ENCODE measurements at regions not wholly inside any gene's neighbourhood (a gene's known extent, or its start where the extent isn't known, plus 50 kb on each side); places are given as distances from the start of the nearest gene placed in this dataset.

- peaks cover 2% of the 10 kb centered on the region for H3K4me1 ChIP-seq (ENCODE audit: insufficient read depth)
- H3K9me3 ChIP-seq, result no peaks in the 10 kb centered on the region
- no peaks in the 10 kb centered on the region for H3K27me3 ChIP-seq
- no peak overlapping the region for H3K27ac ChIP-seq
- DNase-seq, result no peak
- no peak overlapping the region for H3K4me3 ChIP-seq
- H3K36me3 ChIP-seq, result no peaks in the 10 kb centered on the region
- intact Hi-C loops (cut with DNase I), result no loop called here
- TF ChIP-seq POLR2A (IDR thresholded peaks at IDR 0.05), result no peak
- TF ChIP-seq CTCF (IDR thresholded peaks at IDR 0.05), result no peak
- no peak for TF ChIP-seq EP300 (IDR thresholded peaks at IDR 0.05)
- 60 to 80% (median 68%) methylated on average over 2 of the region's 2 CpGs for WGBS, 3 donors
These were observed 88.5 kb upstream of the PTCHD4 start for GRCh38 chr6:48199499-48199898.

GRCh38 chr6:48197941-48198340 is 86.9 kb upstream of the PTCHD4 start:
- H3K36me3 ChIP-seq, result no peaks in the 10 kb centered on the region
- 77 to 84% (median 78%) methylated on average over 2 of the region's 2 CpGs for WGBS, 3 donors
- DNase-seq, result no peak

GRCh38 chr6:48194596-48195295 is 83.7 kb upstream of the PTCHD4 start:
- intact Hi-C loops (cut with DNase I), result no loop called here
- H3K4me1 ChIP-seq (ENCODE audit: insufficient read depth), result peaks cover 2% of the 10 kb centered on the region
- H3K4me3 ChIP-seq, result no peak overlapping the region
- no peaks in the 10 kb centered on the region for H3K36me3 ChIP-seq
- 75 to 86% (median 76%) methylated on average over 7 of the region's 7 CpGs for WGBS, 3 donors
- DNase-seq, result no peak
- H3K27ac ChIP-seq, result no peak overlapping the region
- no peaks in the 10 kb centered on the region for H3K27me3 ChIP-seq
- H3K9me3 ChIP-seq, result no peaks in the 10 kb centered on the region
- no peak for TF ChIP-seq EP300 (IDR thresholded peaks at IDR 0.05)
- no peak for TF ChIP-seq CTCF (IDR thresholded peaks at IDR 0.05)
- TF ChIP-seq POLR2A (IDR thresholded peaks at IDR 0.05), result no peak

More at GRCh38 chr6:48197941-48198340, 86.9 kb upstream of the PTCHD4 start:
- no peak for TF ChIP-seq POLR2A (IDR thresholded peaks at IDR 0.05)
- no peak for TF ChIP-seq CTCF (IDR thresholded peaks at IDR 0.05)
- TF ChIP-seq EP300 (IDR thresholded peaks at IDR 0.05), result no peak
- Histone ChIP-seq H3K4me3 (no peak overlapping the region), H3K27me3 (no peaks in the 10 kb centered on the region), H3K9me3 (no peaks in the 10 kb centered on the region), H3K27ac (no peak overlapping the region), H3K4me1 (ENCODE audit: insufficient read depth) (peaks cover 2% of the 10 kb centered on the region)
- intact Hi-C loops (cut with DNase I), result no loop called here

DNA sequence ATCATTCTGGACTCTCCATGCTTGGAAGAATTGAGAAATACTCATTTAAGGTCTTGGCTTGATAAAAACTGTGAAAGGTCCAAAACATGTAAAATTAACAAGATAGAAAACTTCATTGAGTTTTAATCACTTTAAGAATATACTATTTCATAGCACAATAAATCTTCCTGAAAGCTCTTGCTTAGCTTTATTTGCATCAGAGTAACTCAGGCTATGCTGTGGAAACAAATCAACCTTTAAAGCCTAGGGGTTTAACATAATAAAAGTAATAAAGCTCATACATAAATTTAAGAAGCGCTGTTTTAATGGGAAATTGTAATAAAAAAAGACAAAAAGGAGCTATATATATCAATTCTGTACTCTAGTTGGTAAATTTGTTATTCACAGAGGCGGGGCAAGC is 77.2 kb upstream of the PTCHD4 start:
- TF ChIP-seq CTCF (IDR thresholded peaks at IDR 0.05) (no peak), POLR2A (IDR thresholded peaks at IDR 0.05) (no peak), EP300 (IDR thresholded peaks at IDR 0.05) (no peak)
- H3K9me3 ChIP-seq, result no peaks in the 10 kb centered on the region
- H3K27me3 ChIP-seq, result no peaks in the 10 kb centered on the region
- H3K4me3 ChIP-seq, result no peak overlapping the region
- intact Hi-C loops (cut with DNase I), result no loop called here
- 93 to 96% (median 96%) methylated on average over 2 of the region's 2 CpGs for WGBS, 3 donors
- H3K27ac ChIP-seq, result no peak overlapping the region
- DNase-seq, result no peak
- H3K4me1 ChIP-seq (ENCODE audit: insufficient read depth), result no peaks in the 10 kb centered on the region
- no peaks in the 10 kb centered on the region for H3K36me3 ChIP-seq
